ENCODE measurements at regions not wholly inside any gene's neighbourhood (a gene's known extent, or its start where the extent isn't known, plus 50 kb on each side); places are given as distances from the start of the nearest gene placed in this dataset.

- no peak overlapping the region for H3K4me3 ChIP-seq
- intact Hi-C loops (cut with DNase I), result no loop called here
- H3K36me3 ChIP-seq, result no peaks in the 10 kb centered on the region
- no peaks in the 10 kb centered on the region for H3K27me3 ChIP-seq
- no peaks in the 10 kb centered on the region for H3K4me1 ChIP-seq
- DNase-seq, result no peak
- no peaks in the 10 kb centered on the region for H3K9me3 ChIP-seq
- H3K27ac ChIP-seq, result no peak overlapping the region
- 22 to 25% methylated on average over 3 of the region's 3 CpGs for WGBS, 2 donors
- no peak for TF ChIP-seq CTCF (IDR thresholded peaks at IDR 0.05)
- TF ChIP-seq POLR2A (IDR thresholded peaks at IDR 0.05), result no peak
- no peak for TF ChIP-seq POLR2AphosphoS5 (IDR thresholded peaks at IDR 0.05)
- no peak for TF ChIP-seq EP300 (IDR thresholded peaks at IDR 0.05)
Observed at GRCh38 chr11:80350541-80350940, 909.7 kb upstream of the TENM4 start.

GRCh38 chr11:80349997-80350396 is 909.2 kb upstream of the TENM4 start:
- Histone ChIP-seq H3K27me3 (no peaks in the 10 kb centered on the region), H3K36me3 (no peaks in the 10 kb centered on the region), H3K27ac (no peak overlapping the region), H3K4me1 (no peaks in the 10 kb centered on the region), H3K9me3 (no peaks in the 10 kb centered on the region), H3K4me3 (no peak overlapping the region)
- no peak for DNase-seq
- TF ChIP-seq POLR2A (IDR thresholded peaks at IDR 0.05) (no peak), POLR2AphosphoS5 (IDR thresholded peaks at IDR 0.05) (no peak), CTCF (IDR thresholded peaks at IDR 0.05) (no peak), EP300 (IDR thresholded peaks at IDR 0.05) (no peak)
- intact Hi-C loops (cut with DNase I), result no loop called here

GRCh38 chr11:80346353-80347059 is 905.7 kb upstream of the TENM4 start:
- Histone ChIP-seq H3K27ac (no peak overlapping the region), H3K4me3 (no peak overlapping the region), H3K4me1 (no peaks in the 10 kb centered on the region), H3K27me3 (no peaks in the 10 kb centered on the region), H3K36me3 (no peaks in the 10 kb centered on the region), H3K9me3 (no peaks in the 10 kb centered on the region)
- intact Hi-C loops (cut with DNase I), result no loop called here
- DNase-seq, result no peak
- TF ChIP-seq EP300 (IDR thresholded peaks at IDR 0.05) (no peak), POLR2A (IDR thresholded peaks at IDR 0.05) (no peak), CTCF (IDR thresholded peaks at IDR 0.05) (no peak), POLR2AphosphoS5 (IDR thresholded peaks at IDR 0.05) (no peak)
- WGBS, 2 donors, result 65 to 71% methylated on average over 6 of the region's 6 CpGs

- Histone ChIP-seq H3K36me3 (no peaks in the 10 kb centered on the region), H3K27me3 (no peaks in the 10 kb centered on the region), H3K4me3 (no peak overlapping the region), H3K27ac (no peak overlapping the region), H3K9me3 (no peaks in the 10 kb centered on the region), H3K4me1 (no peaks in the 10 kb centered on the region)
- TF ChIP-seq POLR2AphosphoS5 (IDR thresholded peaks at IDR 0.05) (no peak), CTCF (IDR thresholded peaks at IDR 0.05) (no peak), POLR2A (IDR thresholded peaks at IDR 0.05) (no peak), EP300 (IDR thresholded peaks at IDR 0.05) (no peak)
- no peak for DNase-seq
- intact Hi-C loops (cut with DNase I), result no loop called here
Observed at GRCh38 chr11:80343436-80343835, 902.6 kb upstream of the TENM4 start.

GRCh38 chr11:80338231-80338630 is 897.4 kb upstream of the TENM4 start:
- H3K27ac ChIP-seq, result no peak overlapping the region
- TF ChIP-seq CTCF (IDR thresholded peaks at IDR 0.05), result no peak
- no peak for TF ChIP-seq EP300 (IDR thresholded peaks at IDR 0.05)
- TF ChIP-seq POLR2AphosphoS5 (IDR thresholded peaks at IDR 0.05), result no peak
- no peak for TF ChIP-seq POLR2A (IDR thresholded peaks at IDR 0.05)
- no peaks in the 10 kb centered on the region for H3K36me3 ChIP-seq
- H3K27me3 ChIP-seq, result no peaks in the 10 kb centered on the region
- 40 to 86% methylated on average over 2 of the region's 2 CpGs for WGBS, 2 donors
- no peak overlapping the region for H3K4me3 ChIP-seq
- no peak for DNase-seq
- H3K4me1 ChIP-seq, result no peaks in the 10 kb centered on the region
- intact Hi-C loops (cut with DNase I), result no loop called here
- H3K9me3 ChIP-seq, result peaks cover 0 to 2% (median 0%) of the 10 kb centered on the region in 4 donors

Measured in sigmoid colon (tissue), 6 donors.